MM.1S (cell line): ENCODE measurements at regions not wholly inside any gene's neighbourhood (a gene's known extent, or its start where the extent isn't known, plus 50 kb on each side); places are given as distances from the start of the nearest gene placed in this dataset.

Experiments used
- DNase-seq: peaks from one replicate; pipeline ENCODE4 v3.0.0-alpha.2; 2015
- H2AFZ ChIP-seq: fragments of 300-600 bp; sonication (generic); 2 replicates; pipeline ENCODE4 v1.6.0; 2016; ENCODE audit warnings: antibody characterized with exemption, low read length
- H3F3A ChIP-seq: fragments of 300-600 bp; sonication (generic); 2 replicates; pipeline ENCODE4 v1.6.1; 2016; ENCODE audit warnings: mild to moderate bottlenecking, antibody characterized with exemption, low read length, moderate library complexity, mixed read lengths; ENCODE audit not compliant: insufficient read depth
- H3K27ac ChIP-seq: fragments of 300-600 bp; sonication (generic); 2 replicates; pipeline ENCODE4 v1.5.1; 2016; ENCODE audit warnings: mild to moderate bottlenecking, low read length
- H3K27me3 ChIP-seq: fragments of 300-600 bp; sonication (generic); replicated peaks from 2 replicates; pipeline ENCODE4 v1.6.0; 2016; ENCODE audit warnings: low read length; ENCODE audit not compliant: insufficient read depth
- H3K36me3 ChIP-seq: fragments of 300-600 bp; sonication (generic); replicated peaks from 2 replicates; pipeline ENCODE4 v1.6.1; 2016; ENCODE audit warnings: mild to moderate bottlenecking, low read length, mixed read lengths; ENCODE audit not compliant: insufficient read depth
- H3K4me1 ChIP-seq: fragments of 300-600 bp; sonication (generic); 2 replicates; pipeline ENCODE4 v1.6.1; 2016; ENCODE audit warnings: low read length, mixed read lengths
- H3K4me2 ChIP-seq: fragments of 300-600 bp; sonication (generic); 2 replicates; pipeline ENCODE4 v1.6.0; 2016; ENCODE audit warnings: low read depth, low read length
- H3K4me3 ChIP-seq: fragments of 300-600 bp; sonication (generic); 2 replicates; pipeline ENCODE4 v1.5.1; 2016; ENCODE audit warnings: low read length, mixed read lengths
- H3K79me2 ChIP-seq: fragments of 300-600 bp; sonication (generic); 2 replicates; pipeline ENCODE4 v1.6.1; 2016; ENCODE audit warnings: mixed run types, low read length, mixed read lengths
- H3K9ac ChIP-seq: fragments of 300-600 bp; sonication (generic); 2 replicates; pipeline ENCODE4 v1.6.1; 2016; ENCODE audit warnings: low read length, mixed read lengths
- H3K9me2 ChIP-seq: fragments of 300-600 bp; sonication (generic); replicated peaks from 2 replicates; pipeline ENCODE4 v1.6.1; 2016; ENCODE audit warnings: mild to moderate bottlenecking, low read length, mixed read lengths; ENCODE audit not compliant: insufficient read depth
- H3K9me3 ChIP-seq: fragments of 300-600 bp; sonication (generic); replicated peaks from 2 replicates; pipeline ENCODE4 v1.6.1; 2016; ENCODE audit warnings: mild to moderate bottlenecking, low read length, mixed read lengths; ENCODE audit not compliant: insufficient read depth
- H4K20me1 ChIP-seq: fragments of 300-600 bp; sonication (generic); 2 replicates; pipeline ENCODE4 v1.6.1; 2016; ENCODE audit warnings: mild to moderate bottlenecking, low read length, moderate library complexity, mixed read lengths; ENCODE audit not compliant: insufficient read depth
- EZH2 ChIP-seq: fragments of 300-600 bp; sonication (generic); optimal IDR thresholded peaks from 2 replicates; pipeline ENCODE3; 2017; ENCODE audit warnings: low read depth, mild to moderate bottlenecking, antibody characterized with exemption, low read length, mixed read lengths
- EZH2phosphoT487 ChIP-seq: fragments of 300-600 bp; sonication (generic); IDR thresholded peaks from 2 replicates; pipeline ENCODE4 v1.6.1; 2018; ENCODE audit warnings: antibody characterized with exemption, low read length
- TF ChIP-seq, protein P1 (sequence below): fragments of 300-600 bp; sonication (generic); IDR thresholded peaks from 2 replicates; pipeline ENCODE4 v1.5.1; 2016; ENCODE audit warnings: antibody characterized with exemption, low read length, mixed read lengths

DNA sequence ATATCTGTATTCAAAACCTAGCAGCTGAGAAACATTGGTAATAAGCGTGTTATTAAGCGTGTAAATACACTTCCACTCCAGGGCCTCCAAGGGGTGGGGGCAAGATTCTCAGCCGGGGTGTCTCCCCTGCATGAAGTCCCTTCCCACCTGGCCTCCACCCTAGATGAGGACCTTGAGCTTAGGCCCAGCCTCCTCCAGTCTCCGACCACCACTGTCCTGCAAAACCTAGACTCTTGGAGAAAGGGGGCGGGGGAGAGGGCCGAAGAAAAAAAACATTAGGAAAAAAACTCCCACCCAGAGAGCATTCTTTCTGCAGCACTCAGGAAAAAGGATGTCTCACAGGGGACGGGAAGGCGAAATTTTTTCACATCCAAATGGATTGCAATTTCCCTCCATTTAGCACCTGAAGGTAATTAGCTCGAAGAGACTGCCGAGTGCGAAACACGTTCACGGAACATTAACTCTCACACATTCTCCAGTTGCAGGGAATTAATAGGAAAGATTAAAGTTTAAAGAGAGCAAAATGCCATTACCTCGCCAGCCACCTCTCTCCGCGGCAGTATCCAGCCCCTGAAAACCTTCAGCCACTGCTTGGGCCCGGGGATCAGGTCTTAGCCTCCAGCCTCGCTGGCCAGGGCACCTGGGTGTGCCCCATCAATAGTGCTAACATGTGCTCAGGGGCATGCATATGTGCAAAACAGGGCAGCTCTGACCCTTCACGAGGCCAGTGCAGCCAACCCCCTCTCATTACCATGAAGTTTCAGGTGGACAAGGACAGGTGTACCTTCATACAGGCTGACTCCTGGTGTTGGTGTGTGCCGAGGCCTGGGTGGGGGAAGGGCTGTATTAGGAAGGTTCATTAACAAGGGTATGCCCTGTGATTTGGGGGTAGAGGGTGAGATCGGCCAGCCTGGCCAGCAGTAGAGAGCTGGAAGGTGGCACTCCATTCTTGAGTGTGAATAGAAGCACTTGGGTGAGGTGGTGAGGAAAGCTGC is 77.2 kb downstream of the HIF1AN start:
- H3K9me2 ChIP-seq: no peaks in the 10 kb centered on the region
- no peak overlapping the region for H3K4me3 ChIP-seq
- H2AFZ ChIP-seq: no peak overlapping the region
- no peak overlapping the region for H3K9ac ChIP-seq
- DNase-seq: no peak
- TF ChIP-seq, protein P1, sequence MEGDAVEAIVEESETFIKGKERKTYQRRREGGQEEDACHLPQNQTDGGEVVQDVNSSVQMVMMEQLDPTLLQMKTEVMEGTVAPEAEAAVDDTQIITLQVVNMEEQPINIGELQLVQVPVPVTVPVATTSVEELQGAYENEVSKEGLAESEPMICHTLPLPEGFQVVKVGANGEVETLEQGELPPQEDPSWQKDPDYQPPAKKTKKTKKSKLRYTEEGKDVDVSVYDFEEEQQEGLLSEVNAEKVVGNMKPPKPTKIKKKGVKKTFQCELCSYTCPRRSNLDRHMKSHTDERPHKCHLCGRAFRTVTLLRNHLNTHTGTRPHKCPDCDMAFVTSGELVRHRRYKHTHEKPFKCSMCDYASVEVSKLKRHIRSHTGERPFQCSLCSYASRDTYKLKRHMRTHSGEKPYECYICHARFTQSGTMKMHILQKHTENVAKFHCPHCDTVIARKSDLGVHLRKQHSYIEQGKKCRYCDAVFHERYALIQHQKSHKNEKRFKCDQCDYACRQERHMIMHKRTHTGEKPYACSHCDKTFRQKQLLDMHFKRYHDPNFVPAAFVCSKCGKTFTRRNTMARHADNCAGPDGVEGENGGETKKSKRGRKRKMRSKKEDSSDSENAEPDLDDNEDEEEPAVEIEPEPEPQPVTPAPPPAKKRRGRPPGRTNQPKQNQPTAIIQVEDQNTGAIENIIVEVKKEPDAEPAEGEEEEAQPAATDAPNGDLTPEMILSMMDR: no peak
- TF ChIP-seq EZH2phosphoT487 (no peak), EZH2 (no peak)
- no peaks in the 10 kb centered on the region for H3K9me3 ChIP-seq
- no peak overlapping the region for H3K4me2 ChIP-seq
- no peaks in the 10 kb centered on the region for H3K36me3 ChIP-seq
- H4K20me1 ChIP-seq: no peaks in the 10 kb centered on the region
- H3K79me2 ChIP-seq: no peaks in the 10 kb centered on the region
- no peaks in the 10 kb centered on the region for H3K4me1 ChIP-seq
- peaks cover 89% of the 10 kb centered on the region for H3K27me3 ChIP-seq
- no peaks in the 10 kb centered on the region for H3F3A ChIP-seq
- H3K27ac ChIP-seq: no peak overlapping the region

- no peak for DNase-seq
These were observed 78.1 kb downstream of the HIF1AN start for GRCh38 chr10:100613846-100614245.

DNA sequence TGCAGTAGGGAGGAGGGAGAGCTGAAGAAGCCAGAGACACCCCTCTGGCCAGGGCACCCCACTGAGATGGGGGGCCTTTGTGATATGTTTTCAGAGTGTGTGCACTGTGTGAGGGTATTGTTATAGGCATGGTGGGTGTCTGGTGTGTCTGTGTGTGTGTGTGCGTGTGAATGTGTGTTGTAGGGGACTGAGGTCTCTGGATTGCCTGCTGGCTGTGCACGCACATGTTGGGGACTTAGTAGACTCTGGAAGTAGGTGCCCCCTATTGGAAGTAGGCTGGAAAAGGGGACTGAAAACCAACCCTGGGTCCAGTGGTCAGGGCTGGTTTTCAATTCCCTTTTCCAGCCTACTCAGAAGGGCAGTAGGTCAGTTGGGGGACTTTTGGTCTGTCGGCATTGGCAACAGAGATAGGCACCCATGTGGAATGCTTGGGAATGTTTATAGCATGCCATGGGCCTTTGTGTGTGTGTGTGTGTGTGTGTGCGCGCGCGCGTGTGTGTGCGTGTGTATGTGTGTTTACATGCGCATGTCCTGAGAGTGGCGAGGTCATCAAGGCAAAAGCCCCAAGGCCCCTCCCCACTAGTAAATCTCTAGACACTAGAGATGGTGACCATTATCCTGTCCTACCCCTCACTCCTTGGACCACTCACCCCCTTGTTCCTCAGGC is 78.8 kb downstream of the HIF1AN start:
- no peaks in the 10 kb centered on the region for H3K79me2 ChIP-seq
- no peak overlapping the region for H3K27ac ChIP-seq
- H3K4me2 ChIP-seq: no peak overlapping the region
- H3F3A ChIP-seq: no peaks in the 10 kb centered on the region
- DNase-seq: no peak
- H4K20me1 ChIP-seq: no peaks in the 10 kb centered on the region
- H3K9me2 ChIP-seq: no peaks in the 10 kb centered on the region
- peaks cover 90% of the 10 kb centered on the region for H3K27me3 ChIP-seq
- H3K4me1 ChIP-seq: no peaks in the 10 kb centered on the region
- no peak overlapping the region for H3K4me3 ChIP-seq
- TF ChIP-seq, protein P1: no peak
- no peak overlapping the region for H2AFZ ChIP-seq
- no peaks in the 10 kb centered on the region for H3K9me3 ChIP-seq
- no peaks in the 10 kb centered on the region for H3K36me3 ChIP-seq
- no peak overlapping the region for H3K9ac ChIP-seq

More at GRCh38 chr10:100613846-100614245, 78.1 kb downstream of the HIF1AN start:
- no peaks in the 10 kb centered on the region for H3K9me3 ChIP-seq
- H3K9ac ChIP-seq: no peak overlapping the region
- TF ChIP-seq, protein P1: no peak
- no peak for TF ChIP-seq EZH2phosphoT487
- TF ChIP-seq EZH2: no peak
- no peak overlapping the region for H3K4me3 ChIP-seq
- H3K27ac ChIP-seq: no peak overlapping the region
- no peaks in the 10 kb centered on the region for H3K79me2 ChIP-seq
- H4K20me1 ChIP-seq: no peaks in the 10 kb centered on the region
- H3F3A ChIP-seq: no peaks in the 10 kb centered on the region
- no peaks in the 10 kb centered on the region for H3K9me2 ChIP-seq
- no peaks in the 10 kb centered on the region for H3K36me3 ChIP-seq
- H3K27me3 ChIP-seq: peaks cover 90% of the 10 kb centered on the region
- H2AFZ ChIP-seq: no peak overlapping the region
- H3K4me2 ChIP-seq: no peak overlapping the region
- H3K4me1 ChIP-seq: no peaks in the 10 kb centered on the region
